Neural progenitor cell (in vitro differentiated cells): ENCODE measurements at regions not wholly inside any gene's neighbourhood (a gene's known extent, or its start where the extent isn't known, plus 50 kb on each side); places are given as distances from the start of the nearest gene placed in this dataset.

Source experiments
- CTCF ChIP-seq: fragments of 200-600 bp; sonication (generic); IDR thresholded peaks from 2 replicates; pipeline ENCODE4 v1.5.1; 2017; ENCODE audit warnings: antibody characterized with exemption, mild to moderate bottlenecking
- EZH2 ChIP-seq: fragments of 200-600 bp; sonication (generic); IDR thresholded peaks from 2 replicates; pipeline ENCODE4 v1.6.1; 2017; ENCODE audit warnings: antibody characterized with exemption, mild to moderate bottlenecking, moderate library complexity

DNA sequence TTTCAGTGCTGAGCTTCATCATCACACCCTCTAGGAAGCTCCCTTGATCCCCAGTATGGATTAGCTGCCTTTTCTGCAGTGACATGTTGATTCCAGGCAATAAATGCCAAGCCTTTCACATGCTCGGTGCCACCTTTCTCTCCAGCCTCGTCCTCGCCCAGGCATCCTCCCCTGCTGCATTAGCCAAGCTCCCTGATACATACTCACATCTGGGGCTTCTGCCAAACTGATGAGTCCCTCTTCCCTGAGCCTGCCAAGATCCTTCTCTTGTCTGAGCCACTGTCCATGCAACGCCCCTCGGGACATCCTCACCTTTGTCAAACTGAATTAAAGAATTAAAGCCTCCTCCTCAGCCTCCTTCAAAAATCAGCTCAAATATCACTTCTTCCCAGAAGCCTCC lies 538.5 kb upstream of the CDH11 start:
- no peak for TF ChIP-seq CTCF
- no peak for TF ChIP-seq EZH2
